ENCODE measurements at regions not wholly inside any gene's neighbourhood (a gene's known extent, or its start where the extent isn't known, plus 50 kb on each side); places are given as distances from the start of the nearest gene placed in this dataset.

DNA sequence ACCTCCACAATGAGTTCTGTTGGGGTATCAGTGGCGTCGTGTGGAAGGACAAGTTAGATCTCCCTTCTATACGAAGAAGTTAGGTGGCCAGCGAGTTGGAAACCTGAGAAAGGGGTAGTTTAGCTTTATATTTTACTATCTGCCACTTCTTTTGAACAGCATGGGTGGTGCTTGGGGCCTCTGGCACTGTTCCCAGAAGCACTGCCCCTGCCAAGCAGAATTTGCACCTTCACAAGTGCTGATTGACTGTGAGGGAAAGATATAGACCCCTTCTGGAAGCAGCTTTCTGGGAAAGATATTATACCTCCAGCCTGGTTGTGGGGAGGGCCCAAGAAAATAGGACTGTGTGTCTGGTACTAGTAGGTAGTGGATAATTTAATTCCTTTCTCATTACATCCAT is 246.9 kb downstream of the FBXO8 start:
- H3K4me1 Mint-ChIP-seq (ENCODE audit: low read depth, unreplicated experiment): peaks cover 4% of the 10 kb centered on the region
- H3K9me3 Mint-ChIP-seq (ENCODE audit: unreplicated experiment): peaks cover 1% of the 10 kb centered on the region
- Histone ChIP-seq H3K27ac (ENCODE audit: low read depth, low read length) (no peak overlapping the region), H3K4me2 (ENCODE audit: low read length) (no peak overlapping the region), H2AFZ (ENCODE audit: low read depth, low read length) (no peak overlapping the region), H3K79me2 (ENCODE audit: insufficient read depth, low read length) (no peaks in the 10 kb centered on the region), H3K4me3 (ENCODE audit: insufficient read depth, low read depth, low read length) (no peak overlapping the region), H4K20me1 (ENCODE audit: insufficient read depth, low read length) (no peaks in the 10 kb centered on the region), H3K4me1 (ENCODE audit: insufficient read depth, low read length) (no peaks in the 10 kb centered on the region), H3K9ac (ENCODE audit: low read length) (no peak overlapping the region), H3K9me3 (ENCODE audit: insufficient read depth, low read depth, low read length) (no peaks in the 10 kb centered on the region), H3K27me3 (ENCODE audit: insufficient read depth, low read length) (no peaks in the 10 kb centered on the region), H3K36me3 (ENCODE audit: insufficient read depth, low read length) (no peaks in the 10 kb centered on the region)
- no peaks in the 10 kb centered on the region for H3K27me3 Mint-ChIP-seq (ENCODE audit: low read depth, unreplicated experiment)
- no peak overlapping the region for H3K27ac Mint-ChIP-seq (ENCODE audit: unreplicated experiment)
- no peaks in the 10 kb centered on the region for H3K36me3 Mint-ChIP-seq (ENCODE audit: low read depth, unreplicated experiment)
- H3K4me3 Mint-ChIP-seq (ENCODE audit: unreplicated experiment): no peak overlapping the region
- TF ChIP-seq EZH2 (IDR thresholded peaks at IDR 0.05; ENCODE audit: insufficient read depth, low read length): no peak
- TF ChIP-seq, protein P1, sequence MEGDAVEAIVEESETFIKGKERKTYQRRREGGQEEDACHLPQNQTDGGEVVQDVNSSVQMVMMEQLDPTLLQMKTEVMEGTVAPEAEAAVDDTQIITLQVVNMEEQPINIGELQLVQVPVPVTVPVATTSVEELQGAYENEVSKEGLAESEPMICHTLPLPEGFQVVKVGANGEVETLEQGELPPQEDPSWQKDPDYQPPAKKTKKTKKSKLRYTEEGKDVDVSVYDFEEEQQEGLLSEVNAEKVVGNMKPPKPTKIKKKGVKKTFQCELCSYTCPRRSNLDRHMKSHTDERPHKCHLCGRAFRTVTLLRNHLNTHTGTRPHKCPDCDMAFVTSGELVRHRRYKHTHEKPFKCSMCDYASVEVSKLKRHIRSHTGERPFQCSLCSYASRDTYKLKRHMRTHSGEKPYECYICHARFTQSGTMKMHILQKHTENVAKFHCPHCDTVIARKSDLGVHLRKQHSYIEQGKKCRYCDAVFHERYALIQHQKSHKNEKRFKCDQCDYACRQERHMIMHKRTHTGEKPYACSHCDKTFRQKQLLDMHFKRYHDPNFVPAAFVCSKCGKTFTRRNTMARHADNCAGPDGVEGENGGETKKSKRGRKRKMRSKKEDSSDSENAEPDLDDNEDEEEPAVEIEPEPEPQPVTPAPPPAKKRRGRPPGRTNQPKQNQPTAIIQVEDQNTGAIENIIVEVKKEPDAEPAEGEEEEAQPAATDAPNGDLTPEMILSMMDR (IDR thresholded peaks at IDR 0.05; ENCODE audit: insufficient read depth, low read depth, low read length): no peak
- no peak for FAIRE-seq
- DNase-seq (ENCODE audit: low read depth): no peak

DNA sequence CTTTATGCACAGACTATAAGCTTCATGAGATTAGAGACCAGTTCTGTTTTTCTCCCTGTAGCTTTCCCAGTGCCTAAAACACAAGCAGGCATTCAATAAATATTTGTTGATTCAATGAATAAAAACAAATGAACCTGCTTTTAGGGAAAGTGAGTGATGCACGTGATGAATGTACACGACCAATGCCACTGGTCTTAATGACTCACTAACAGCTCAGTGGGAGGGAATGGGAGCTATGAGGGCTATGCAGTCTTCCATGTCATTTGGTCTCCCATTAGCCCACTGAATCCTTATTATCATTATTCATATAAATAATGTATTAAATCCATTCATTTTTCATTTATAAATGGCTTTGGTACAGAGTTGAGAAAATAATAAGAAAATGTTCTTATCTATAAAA is 247.4 kb downstream of the FBXO8 start:
- H3K27me3 ChIP-seq (ENCODE audit: insufficient read depth, low read length): no peaks in the 10 kb centered on the region
- no peak overlapping the region for H2AFZ ChIP-seq (ENCODE audit: low read depth, low read length)
- H3K4me1 ChIP-seq (ENCODE audit: insufficient read depth, low read length): no peaks in the 10 kb centered on the region
- DNase-seq (ENCODE audit: low read depth): no peak
- Mint-ChIP-seq H3K4me1 (ENCODE audit: low read depth, unreplicated experiment) (peaks cover 4% of the 10 kb centered on the region), H3K9me3 (ENCODE audit: unreplicated experiment) (peaks cover 1% of the 10 kb centered on the region), H3K4me3 (ENCODE audit: unreplicated experiment) (no peak overlapping the region), H3K27ac (ENCODE audit: unreplicated experiment) (no peak overlapping the region), H3K36me3 (ENCODE audit: low read depth, unreplicated experiment) (no peaks in the 10 kb centered on the region), H3K27me3 (ENCODE audit: low read depth, unreplicated experiment) (no peaks in the 10 kb centered on the region)
- no peaks in the 10 kb centered on the region for H3K36me3 ChIP-seq (ENCODE audit: insufficient read depth, low read length)
- no peak overlapping the region for H3K4me3 ChIP-seq (ENCODE audit: insufficient read depth, low read depth, low read length)
- H3K4me2 ChIP-seq (ENCODE audit: low read length): no peak overlapping the region
- TF ChIP-seq, protein P1 (IDR thresholded peaks at IDR 0.05; ENCODE audit: insufficient read depth, low read depth, low read length): no peak
- TF ChIP-seq EZH2 (IDR thresholded peaks at IDR 0.05; ENCODE audit: insufficient read depth, low read length): no peak
- no peaks in the 10 kb centered on the region for H3K9me3 ChIP-seq (ENCODE audit: insufficient read depth, low read depth, low read length)
- FAIRE-seq: no peak
- H4K20me1 ChIP-seq (ENCODE audit: insufficient read depth, low read length): no peaks in the 10 kb centered on the region
- no peaks in the 10 kb centered on the region for H3K79me2 ChIP-seq (ENCODE audit: insufficient read depth, low read length)
- H3K9ac ChIP-seq (ENCODE audit: low read length): no peak overlapping the region
- no peak overlapping the region for H3K27ac ChIP-seq (ENCODE audit: low read depth, low read length)

DNA sequence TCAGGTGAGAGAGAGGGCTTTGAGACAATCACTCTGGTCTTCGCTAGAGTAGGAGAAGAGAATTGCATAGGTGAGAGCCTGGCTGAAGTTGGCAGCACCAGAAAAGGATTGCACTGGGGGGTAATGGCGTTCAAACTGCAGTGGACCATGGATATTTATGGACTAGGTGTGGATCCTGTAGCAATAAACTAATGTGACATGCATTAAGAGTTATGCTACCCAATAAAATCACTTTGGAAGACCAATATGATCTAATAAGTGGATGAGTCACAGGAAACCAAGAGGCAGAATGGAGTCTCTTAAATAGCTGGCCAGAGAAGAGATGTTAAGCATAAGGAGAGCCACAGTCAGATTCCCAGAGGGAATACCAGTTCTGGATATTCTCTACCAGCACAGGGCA is 259.8 kb downstream of the FBXO8 start:
- TF ChIP-seq, protein P1 (IDR thresholded peaks at IDR 0.05; ENCODE audit: insufficient read depth, low read depth, low read length): no peak
- TF ChIP-seq EZH2 (IDR thresholded peaks at IDR 0.05; ENCODE audit: insufficient read depth, low read length): no peak
- no peak for DNase-seq (ENCODE audit: low read depth)
- no peak overlapping the region for H2AFZ ChIP-seq (ENCODE audit: low read depth, low read length)

More for the DNA sequence above, 259.8 kb downstream of the FBXO8 start:
- no peak overlapping the region for H3K4me3 ChIP-seq (ENCODE audit: insufficient read depth, low read depth, low read length)
- H3K27me3 ChIP-seq (ENCODE audit: insufficient read depth, low read length): no peaks in the 10 kb centered on the region
- no peaks in the 10 kb centered on the region for H3K4me1 Mint-ChIP-seq (ENCODE audit: low read depth, unreplicated experiment)
- FAIRE-seq: no peak
- H3K27me3 Mint-ChIP-seq (ENCODE audit: low read depth, unreplicated experiment): no peaks in the 10 kb centered on the region
- H3K27ac Mint-ChIP-seq (ENCODE audit: unreplicated experiment): no peak overlapping the region
- no peak overlapping the region for H3K9ac ChIP-seq (ENCODE audit: low read length)
- no peak overlapping the region for H3K4me3 Mint-ChIP-seq (ENCODE audit: unreplicated experiment)
- H3K4me1 ChIP-seq (ENCODE audit: insufficient read depth, low read length): no peaks in the 10 kb centered on the region
- H4K20me1 ChIP-seq (ENCODE audit: insufficient read depth, low read length): no peaks in the 10 kb centered on the region
- no peaks in the 10 kb centered on the region for H3K9me3 Mint-ChIP-seq (ENCODE audit: unreplicated experiment)
- no peaks in the 10 kb centered on the region for H3K36me3 Mint-ChIP-seq (ENCODE audit: low read depth, unreplicated experiment)
- H3K4me2 ChIP-seq (ENCODE audit: low read length): no peak overlapping the region
- H3K9me3 ChIP-seq (ENCODE audit: insufficient read depth, low read depth, low read length): no peaks in the 10 kb centered on the region
- no peaks in the 10 kb centered on the region for H3K36me3 ChIP-seq (ENCODE audit: insufficient read depth, low read length)
- no peak overlapping the region for H3K27ac ChIP-seq (ENCODE audit: low read depth, low read length)
- H3K79me2 ChIP-seq (ENCODE audit: insufficient read depth, low read length): no peaks in the 10 kb centered on the region
